ENCODE measurements at regions not wholly inside any gene's neighbourhood (a gene's known extent, or its start where the extent isn't known, plus 50 kb on each side); places are given as distances from the start of the nearest gene placed in this dataset.

- no peak for TF ChIP-seq EZH2 (IDR thresholded peaks at IDR 0.05; ENCODE audit: low read length, unreplicated experiment)
- TF ChIP-seq, protein P1, sequence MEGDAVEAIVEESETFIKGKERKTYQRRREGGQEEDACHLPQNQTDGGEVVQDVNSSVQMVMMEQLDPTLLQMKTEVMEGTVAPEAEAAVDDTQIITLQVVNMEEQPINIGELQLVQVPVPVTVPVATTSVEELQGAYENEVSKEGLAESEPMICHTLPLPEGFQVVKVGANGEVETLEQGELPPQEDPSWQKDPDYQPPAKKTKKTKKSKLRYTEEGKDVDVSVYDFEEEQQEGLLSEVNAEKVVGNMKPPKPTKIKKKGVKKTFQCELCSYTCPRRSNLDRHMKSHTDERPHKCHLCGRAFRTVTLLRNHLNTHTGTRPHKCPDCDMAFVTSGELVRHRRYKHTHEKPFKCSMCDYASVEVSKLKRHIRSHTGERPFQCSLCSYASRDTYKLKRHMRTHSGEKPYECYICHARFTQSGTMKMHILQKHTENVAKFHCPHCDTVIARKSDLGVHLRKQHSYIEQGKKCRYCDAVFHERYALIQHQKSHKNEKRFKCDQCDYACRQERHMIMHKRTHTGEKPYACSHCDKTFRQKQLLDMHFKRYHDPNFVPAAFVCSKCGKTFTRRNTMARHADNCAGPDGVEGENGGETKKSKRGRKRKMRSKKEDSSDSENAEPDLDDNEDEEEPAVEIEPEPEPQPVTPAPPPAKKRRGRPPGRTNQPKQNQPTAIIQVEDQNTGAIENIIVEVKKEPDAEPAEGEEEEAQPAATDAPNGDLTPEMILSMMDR (conservative IDR thresholded peaks at IDR 0.05; ENCODE audit: low read depth, low read length), result no peak
These were observed 213.6 kb upstream of the TSC22D2 start for GRCh38 chr3:150194513-150194912.
